ENCODE measurements at regions not wholly inside any gene's neighbourhood (a gene's known extent, or its start where the extent isn't known, plus 50 kb on each side); places are given as distances from the start of the nearest gene placed in this dataset.

DNA sequence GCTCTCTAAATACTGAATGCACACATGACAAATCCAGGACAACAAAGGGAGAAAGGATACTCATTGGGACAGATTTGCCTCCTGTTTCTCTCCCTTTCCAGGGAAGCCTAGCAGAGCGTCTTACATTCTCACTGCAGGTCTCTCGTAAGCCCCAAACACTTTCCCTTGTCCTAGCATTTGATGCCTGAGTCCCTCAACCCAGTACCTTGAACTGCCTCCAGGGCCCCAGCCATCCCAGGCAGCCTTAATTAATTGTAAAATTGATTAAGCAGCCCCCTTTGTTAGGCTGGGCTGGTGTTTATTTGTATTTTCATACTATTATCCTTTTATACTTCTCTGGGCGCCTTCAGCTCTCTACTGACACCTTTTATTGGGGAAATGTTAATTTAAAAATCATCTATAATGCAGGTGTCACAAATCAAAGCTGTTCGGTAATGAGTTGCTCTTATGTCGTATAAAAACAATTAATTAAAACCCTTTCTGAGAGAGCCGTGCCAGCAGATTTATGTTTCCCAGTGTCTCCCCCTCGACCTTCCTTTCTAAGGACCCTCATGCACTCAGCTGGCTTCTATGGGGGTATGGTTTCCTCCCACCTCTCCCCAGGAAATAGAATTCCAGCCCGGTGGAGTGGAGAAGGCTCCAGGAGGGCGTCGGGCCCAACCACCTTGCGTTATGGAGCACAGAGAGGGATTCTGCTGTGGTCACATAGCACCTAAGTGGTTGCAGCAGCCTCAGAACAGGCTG lies 243.8 kb downstream of the RPS24 start:
- no peaks in the 10 kb centered on the region for H3K36me3 Mint-ChIP-seq (ENCODE audit: insufficient read depth, unreplicated experiment)
- TF ChIP-seq CTCF (IDR thresholded peaks at IDR 0.05; ENCODE audit: unreplicated experiment): no peak
- intact Hi-C loops (cut with micrococcal nuclease; ENCODE audit: unreplicated experiment): no loop called here
- no peaks in the 10 kb centered on the region for H3K9me3 Mint-ChIP-seq (ENCODE audit: low read depth, unreplicated experiment)
- no peak overlapping the region for H3K27ac Mint-ChIP-seq (ENCODE audit: unreplicated experiment)
- H3K4me1 Mint-ChIP-seq (ENCODE audit: low read depth, unreplicated experiment): no peaks in the 10 kb centered on the region
- CTCF ChIA-PET: no interaction called here
- no TSS peak for BruUV-seq (replicated peaks)
- peaks cover 99% of the 10 kb centered on the region for H3K27me3 Mint-ChIP-seq (ENCODE audit: unreplicated experiment)
- no peak overlapping the region for H3K4me3 Mint-ChIP-seq (ENCODE audit: low read depth, unreplicated experiment)
- no peak for DNase-seq

DNA sequence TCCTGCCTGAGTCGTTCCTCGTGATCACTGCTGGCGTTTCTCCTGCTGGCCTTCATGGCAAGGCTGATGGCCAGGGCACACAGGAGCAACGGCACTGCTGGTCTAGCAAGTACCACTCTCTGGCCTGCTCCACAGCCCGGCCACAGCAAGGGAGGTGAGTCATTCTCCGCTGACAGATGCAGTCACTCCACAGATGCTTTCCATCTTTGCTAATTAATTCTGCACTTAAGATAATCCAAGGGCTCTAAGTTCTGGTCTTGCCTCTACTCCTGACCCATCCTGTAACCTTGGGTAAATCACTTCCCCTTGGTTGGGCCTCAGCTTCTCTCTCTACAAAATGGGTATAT lies 244.4 kb downstream of the RPS24 start:
- Mint-ChIP-seq H3K4me3 (ENCODE audit: low read depth, unreplicated experiment) (no peak overlapping the region), H3K4me1 (ENCODE audit: low read depth, unreplicated experiment) (no peaks in the 10 kb centered on the region), H3K27ac (ENCODE audit: unreplicated experiment) (no peak overlapping the region), H3K36me3 (ENCODE audit: insufficient read depth, unreplicated experiment) (no peaks in the 10 kb centered on the region), H3K27me3 (ENCODE audit: unreplicated experiment) (peaks cover 100% of the 10 kb centered on the region), H3K9me3 (ENCODE audit: low read depth, unreplicated experiment) (no peaks in the 10 kb centered on the region)
- no TSS peak for BruUV-seq (replicated peaks)
- CTCF ChIA-PET: no interaction called here
- intact Hi-C loops (cut with micrococcal nuclease; ENCODE audit: unreplicated experiment): no loop called here
- no peak for TF ChIP-seq CTCF (IDR thresholded peaks at IDR 0.05; ENCODE audit: unreplicated experiment)
- no peak for DNase-seq

- DNase-seq: no peak
- peaks cover 100% of the 10 kb centered on the region for H3K27me3 Mint-ChIP-seq (ENCODE audit: unreplicated experiment)
- H3K4me3 Mint-ChIP-seq (ENCODE audit: low read depth, unreplicated experiment): no peak overlapping the region
- CTCF ChIA-PET: no interaction called here
- H3K9me3 Mint-ChIP-seq (ENCODE audit: low read depth, unreplicated experiment): no peaks in the 10 kb centered on the region
- H3K27ac Mint-ChIP-seq (ENCODE audit: unreplicated experiment): no peak overlapping the region
- no peak for TF ChIP-seq CTCF (IDR thresholded peaks at IDR 0.05; ENCODE audit: unreplicated experiment)
- no peaks in the 10 kb centered on the region for H3K36me3 Mint-ChIP-seq (ENCODE audit: insufficient read depth, unreplicated experiment)
- H3K4me1 Mint-ChIP-seq (ENCODE audit: low read depth, unreplicated experiment): no peaks in the 10 kb centered on the region
- no TSS peak for BruUV-seq (replicated peaks)
- intact Hi-C loops (cut with micrococcal nuclease; ENCODE audit: unreplicated experiment): no loop called here
Measured at GRCh38 chr10:78279756-78280155, 246.1 kb downstream of the RPS24 start.

GRCh38 chr10:78280604-78281003 lies 246.9 kb downstream of the RPS24 start:
- DNase-seq: no peak
- Mint-ChIP-seq H3K4me1 (ENCODE audit: low read depth, unreplicated experiment) (no peaks in the 10 kb centered on the region), H3K36me3 (ENCODE audit: insufficient read depth, unreplicated experiment) (no peaks in the 10 kb centered on the region), H3K4me3 (ENCODE audit: low read depth, unreplicated experiment) (no peak overlapping the region), H3K27me3 (ENCODE audit: unreplicated experiment) (peaks cover 100% of the 10 kb centered on the region), H3K27ac (ENCODE audit: unreplicated experiment) (no peak overlapping the region), H3K9me3 (ENCODE audit: low read depth, unreplicated experiment) (no peaks in the 10 kb centered on the region)
- CTCF ChIA-PET: no interaction called here
- no peak for TF ChIP-seq CTCF (IDR thresholded peaks at IDR 0.05; ENCODE audit: unreplicated experiment)
- intact Hi-C loops (cut with micrococcal nuclease; ENCODE audit: unreplicated experiment): no loop called here
- no TSS peak for BruUV-seq (replicated peaks)
